ENCODE measurements at regions not wholly inside any gene's neighbourhood (a gene's known extent, or its start where the extent isn't known, plus 50 kb on each side); places are given as distances from the start of the nearest gene placed in this dataset.
"Not testable (repeated sequence)": the region's sequence is repeated elsewhere in the genome, so short reads cannot be mapped to it uniquely, and the experiment has no call there.

- DNase-seq = no peak
Observed at GRCh38 chr18:47727409-47727808, 203.1 kb downstream of the SMAD2 start.

GRCh38 chr18:47726550-47726949 lies 203.9 kb downstream of the SMAD2 start:
- DNase-seq = no peak

GRCh38 chr18:47725656-47726055 lies 204.8 kb downstream of the SMAD2 start:
- no peak for DNase-seq

- no peak for DNase-seq
Observed at GRCh38 chr18:47724186-47724975, 206.1 kb downstream of the SMAD2 start.

GRCh38 chr18:47721876-47722275 lies 208.6 kb downstream of the SMAD2 start:
- no peak for DNase-seq

- no peak for DNase-seq
Observed at GRCh38 chr18:47720741-47721140, 209.7 kb downstream of the SMAD2 start.

- DNase-seq = no peak
Observed at GRCh38 chr18:47719096-47719780, 211.2 kb downstream of the SMAD2 start.

- no peak for DNase-seq
Observed at GRCh38 chr18:47718646-47719045, 211.8 kb downstream of the SMAD2 start.

GRCh38 chr18:47717257-47717656 lies 213.2 kb downstream of the SMAD2 start:
- DNase-seq = no peak

GRCh38 chr18:47716632-47717185 lies 213.8 kb downstream of the SMAD2 start:
- no peak for DNase-seq

GRCh38 chr18:47710451-47710850 lies 220.0 kb downstream of the SMAD2 start:
- no peak for DNase-seq

- DNase-seq = no peak
Observed at GRCh38 chr18:47709556-47709955, 220.9 kb downstream of the SMAD2 start.

- DNase-seq = no peak
Observed at GRCh38 chr18:47708206-47708605, 222.3 kb downstream of the SMAD2 start.

GRCh38 chr18:47701134-47701533 lies 229.3 kb downstream of the SMAD2 start:
- no peak for DNase-seq

GRCh38 chr18:47696870-47697269 lies 233.6 kb downstream of the SMAD2 start:
- DNase-seq = no peak

- DNase-seq = no peak
Observed at GRCh38 chr18:47691611-47692010, 238.8 kb downstream of the SMAD2 start.

GRCh38 chr18:47690778-47691177 lies 239.7 kb downstream of the SMAD2 start:
- not testable (repeated sequence) for DNase-seq

GRCh38 chr18:47689371-47689770 lies 241.1 kb downstream of the SMAD2 start:
- DNase-seq = no peak

- no peak for DNase-seq
Observed at GRCh38 chr18:47686806-47687205, 243.7 kb downstream of the SMAD2 start.

GRCh38 chr18:47683774-47684173 lies 246.7 kb downstream of the SMAD2 start:
- no peak for DNase-seq

- no peak for DNase-seq
Observed at GRCh38 chr18:47682876-47683275, 247.6 kb downstream of the SMAD2 start.

GRCh38 chr18:47680488-47680887 lies 250.0 kb downstream of the SMAD2 start:
- DNase-seq = no peak

GRCh38 chr18:47679864-47680263 lies 250.6 kb downstream of the SMAD2 start:
- no peak for DNase-seq

- DNase-seq = no peak
Observed at GRCh38 chr18:47677952-47678351, 252.5 kb downstream of the SMAD2 start.

Measured in SHP77 (cell line).